GM23338 (cell line): ENCODE measurements at regions not wholly inside any gene's neighbourhood (a gene's known extent, or its start where the extent isn't known, plus 50 kb on each side); places are given as distances from the start of the nearest gene placed in this dataset.

Source experiments
- ATAC-seq: fragments of 200-7000 bp; cut with Tn5 transposase; 3 replicates; pipeline ENCODE4 v1.9.1; 2020
- DNase-seq: peaks from one replicate; pipeline ENCODE4 v3.0.0-alpha.2; 2015; ENCODE audit warnings: low spot score
- H2AFZ ChIP-seq: fragments of 200-600 bp; sonication (generic); 2 replicates; pipeline ENCODE4 v1.8.0; 2016; ENCODE audit warnings: antibody characterized with exemption, mild to moderate bottlenecking, moderate library complexity
- H3F3A ChIP-seq: fragments of 200-600 bp; sonication (generic); replicated peaks from 2 replicates; pipeline ENCODE4 v1.8.0; 2017; ENCODE audit warnings: antibody characterized with exemption, mixed run types, low read depth
- H3K27ac ChIP-seq: fragments of 200-600 bp; sonication (generic); 2 replicates; pipeline ENCODE4 v1.6.1; 2016; ENCODE audit warnings: low read depth
- H3K27me3 ChIP-seq: fragments of 200-600 bp; sonication (generic); 2 replicates; pipeline ENCODE4 v1.8.0; 2016; ENCODE audit warnings: mild to moderate bottlenecking, mixed run types, moderate library complexity; ENCODE audit not compliant: insufficient read depth
- H3K36me3 ChIP-seq: fragments of 200-600 bp; sonication (generic); 2 replicates; pipeline ENCODE4 v1.8.0; 2016; ENCODE audit warnings: mild to moderate bottlenecking; ENCODE audit not compliant: insufficient read depth
- H3K4me1 ChIP-seq: fragments of 200-600 bp; sonication (generic); 2 replicates; pipeline ENCODE4 v1.8.0; 2016; ENCODE audit warnings: mild to moderate bottlenecking, moderate library complexity; ENCODE audit not compliant: insufficient read depth
- H3K4me2 ChIP-seq: fragments of 200-600 bp; sonication (generic); 2 replicates; pipeline ENCODE4 v1.7.1; 2017; ENCODE audit warnings: mixed run types
- H3K4me3 ChIP-seq: fragments of 200-600 bp; sonication (generic); 2 replicates; pipeline ENCODE4 v1.6.1; 2016; ENCODE audit warnings: mixed run types
- H3K79me2 ChIP-seq: fragments of 200-600 bp; sonication (generic); replicated peaks from 2 replicates; pipeline ENCODE4 v1.8.0; 2017; ENCODE audit warnings: mild to moderate bottlenecking; ENCODE audit not compliant: insufficient read depth
- H3K9me2 ChIP-seq: fragments of 200-600 bp; sonication (generic); 2 replicates; pipeline ENCODE4 v1.8.0; 2017; ENCODE audit not compliant: insufficient read depth
- H4K20me1 ChIP-seq: fragments of 200-600 bp; sonication (generic); replicated peaks from 2 replicates; pipeline ENCODE4 v1.8.0; 2017; ENCODE audit warnings: mild to moderate bottlenecking; ENCODE audit not compliant: insufficient read depth
- H3K27ac Mint-ChIP-seq: 2 replicates; pipeline ENCODE4 v1.8.0; 2020; ENCODE audit warnings: inconsistent platforms, mild to moderate bottlenecking, moderate library complexity, mixed read lengths
- H3K27me3 Mint-ChIP-seq: 3 replicates; pipeline ENCODE4 v1.8.0; 2022; ENCODE audit warnings: low read depth, mild to moderate bottlenecking, moderate library complexity, mixed read lengths, inconsistent platforms; ENCODE audit not compliant: insufficient read depth, poor library complexity
- H3K36me3 Mint-ChIP-seq: 3 replicates; pipeline ENCODE4 v1.8.0; 2021; ENCODE audit warnings: low read depth, mild to moderate bottlenecking, inconsistent platforms, moderate library complexity, mixed read lengths
- H3K4me1 Mint-ChIP-seq: 3 replicates; pipeline ENCODE4 v1.8.0; 2020; ENCODE audit warnings: mild to moderate bottlenecking, inconsistent platforms, mixed read lengths
- H3K4me3 Mint-ChIP-seq: 3 replicates; pipeline ENCODE4 v1.8.0; 2021; ENCODE audit warnings: moderate library complexity, mild to moderate bottlenecking, inconsistent platforms, mixed read lengths
- H3K9me3 Mint-ChIP-seq: 3 replicates; pipeline ENCODE4 v1.8.0; 2020; ENCODE audit warnings: moderate library complexity, mild to moderate bottlenecking, inconsistent platforms, mixed read lengths
- POLR2AphosphoS5 ChIP-seq: IDR thresholded peaks from 2 replicates; pipeline ENCODE4 v1.6.1; 2016; ENCODE audit warnings: antibody characterized with exemption, low read depth
- REST ChIP-seq: IDR thresholded peaks from one replicate; pipeline ENCODE4 v1.6.1; 2018; ENCODE audit warnings: antibody characterized with exemption; ENCODE audit not compliant: unreplicated experiment

- Histone ChIP-seq H3K4me3 (no peak overlapping the region), H4K20me1 (no peaks in the 10 kb centered on the region), H2AFZ (no peak overlapping the region), H3F3A (no peaks in the 10 kb centered on the region), H3K4me1 (no peaks in the 10 kb centered on the region), H3K9me2 (no peaks in the 10 kb centered on the region), H3K79me2 (no peaks in the 10 kb centered on the region), H3K27me3 (no peaks in the 10 kb centered on the region), H3K4me2 (no peak overlapping the region), H3K36me3 (no peaks in the 10 kb centered on the region), H3K27ac (no peak overlapping the region)
- no peak overlapping the region for H3K27ac Mint-ChIP-seq
- peaks cover 1% of the 10 kb centered on the region for H3K27me3 Mint-ChIP-seq
- no peak for TF ChIP-seq POLR2AphosphoS5
- no peak for TF ChIP-seq REST
- peaks cover 8% of the 10 kb centered on the region; the same call in 2 of the 3 replicates for H3K4me1 Mint-ChIP-seq
- peaks cover 3% of the 10 kb centered on the region; the same call in 1 of the 3 replicates for H3K9me3 Mint-ChIP-seq
- no peak for DNase-seq
- no peaks in the 10 kb centered on the region for H3K36me3 Mint-ChIP-seq
- no peak for ATAC-seq
- no peak overlapping the region for H3K4me3 Mint-ChIP-seq
Measured at GRCh38 chrX:67961516-67961915, 417.7 kb downstream of the AR start.
